Sigmoid colon (tissue), 4 donors: ENCODE measurements at regions not wholly inside any gene's neighbourhood (a gene's known extent, or its start where the extent isn't known, plus 50 kb on each side); places are given as distances from the start of the nearest gene placed in this dataset.

Experiments
- EP300 ChIP-seq, 4 donors: sonication (generic); formaldehyde crosslinking; IDR thresholded peaks; one replicate each; pipeline ENCODE4 v1.6.1; 2017; ENCODE audit warnings: antibody characterized with exemption in 4 of 4
- POLR2AphosphoS5 ChIP-seq, 4 donors: sonication (generic); formaldehyde crosslinking; IDR thresholded peaks; one replicate each; pipeline ENCODE4 v1.6.1; 2017; ENCODE audit warnings: antibody characterized with exemption in 4 of 4
- TF ChIP-seq, protein P1 (sequence below), 4 experiments: fragments of 450-650 bp in 3 of 4; fragments of 200-600 bp in 1 of 4; IDR thresholded peaks; one replicate each; pipeline ENCODE4 v1.5.1; 2016 to 2019; ENCODE audit warnings: antibody characterized with exemption in 4 of 4, mild to moderate bottlenecking in 3 of 4, moderate library complexity in 2 of 4

DNA sequence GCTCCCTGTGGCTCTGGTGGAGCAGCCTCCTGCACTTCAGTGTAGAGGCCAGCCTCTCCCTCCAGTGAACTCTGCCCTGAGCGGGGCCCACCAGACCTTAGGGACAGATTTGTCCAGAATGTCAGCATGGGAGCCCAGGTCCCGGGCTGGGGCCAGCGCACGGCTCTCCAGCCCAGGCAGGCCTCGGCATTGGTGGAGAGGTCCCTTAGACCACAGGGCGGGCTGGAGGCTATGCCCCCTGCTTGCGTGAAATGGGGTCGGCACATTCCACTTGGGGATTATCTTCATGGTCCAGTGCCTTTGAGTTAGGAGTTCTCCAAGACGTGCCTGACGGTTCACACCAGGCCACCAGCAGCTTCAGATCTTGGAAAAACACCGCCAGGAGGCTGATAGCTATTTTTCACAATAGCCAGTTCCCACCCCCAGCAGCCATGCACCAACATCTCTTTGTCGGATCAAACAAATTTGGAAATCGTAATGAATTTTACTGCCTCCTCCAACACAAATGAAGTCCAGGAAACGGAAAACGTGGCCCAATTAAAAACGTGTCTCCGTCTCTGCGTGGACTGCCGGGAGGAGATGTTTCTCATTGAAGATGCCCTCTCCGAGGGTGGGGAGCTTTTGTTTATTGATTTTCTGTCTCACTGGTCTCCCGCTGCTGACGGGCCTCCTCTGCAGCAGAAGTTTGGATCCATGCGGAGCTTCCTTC, 110.0 kb upstream of the CIBAR2 start:
- no peak for TF ChIP-seq POLR2AphosphoS5 (IDR thresholded peaks at IDR 0.05)
- no peak for TF ChIP-seq EP300 (IDR thresholded peaks at IDR 0.05)
- TF ChIP-seq, protein P1, sequence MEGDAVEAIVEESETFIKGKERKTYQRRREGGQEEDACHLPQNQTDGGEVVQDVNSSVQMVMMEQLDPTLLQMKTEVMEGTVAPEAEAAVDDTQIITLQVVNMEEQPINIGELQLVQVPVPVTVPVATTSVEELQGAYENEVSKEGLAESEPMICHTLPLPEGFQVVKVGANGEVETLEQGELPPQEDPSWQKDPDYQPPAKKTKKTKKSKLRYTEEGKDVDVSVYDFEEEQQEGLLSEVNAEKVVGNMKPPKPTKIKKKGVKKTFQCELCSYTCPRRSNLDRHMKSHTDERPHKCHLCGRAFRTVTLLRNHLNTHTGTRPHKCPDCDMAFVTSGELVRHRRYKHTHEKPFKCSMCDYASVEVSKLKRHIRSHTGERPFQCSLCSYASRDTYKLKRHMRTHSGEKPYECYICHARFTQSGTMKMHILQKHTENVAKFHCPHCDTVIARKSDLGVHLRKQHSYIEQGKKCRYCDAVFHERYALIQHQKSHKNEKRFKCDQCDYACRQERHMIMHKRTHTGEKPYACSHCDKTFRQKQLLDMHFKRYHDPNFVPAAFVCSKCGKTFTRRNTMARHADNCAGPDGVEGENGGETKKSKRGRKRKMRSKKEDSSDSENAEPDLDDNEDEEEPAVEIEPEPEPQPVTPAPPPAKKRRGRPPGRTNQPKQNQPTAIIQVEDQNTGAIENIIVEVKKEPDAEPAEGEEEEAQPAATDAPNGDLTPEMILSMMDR (IDR thresholded peaks at IDR 0.05): no peak
